SK-N-SH treated with all-trans-retinoic acid at 6 μM for 48 hours (cell line): ENCODE measurements at regions not wholly inside any gene's neighbourhood (a gene's known extent, or its start where the extent isn't known, plus 50 kb on each side); places are given as distances from the start of the nearest gene placed in this dataset.

Experiments
- ATAC-seq: fragments of 200-7000 bp; cut with Tn5 transposase; 3 replicates; pipeline ENCODE4 v1.9.1; 2020; ENCODE audit warnings: mild to moderate bottlenecking, moderate library complexity
- ARNTL ChIP-seq: fragments of 450-650 bp; formaldehyde crosslinking; IDR thresholded peaks from 2 replicates; pipeline ENCODE4 v1.5.0; 2020; ENCODE audit warnings: low read depth, mild to moderate bottlenecking, moderate library complexity, borderline replicate concordance
- BACH2 ChIP-seq: fragments of 250-450 bp; sonication (Bioruptor Pico); IDR thresholded peaks from 2 replicates; pipeline ENCODE4 v1.9.0; 2021; ENCODE audit warnings: mild to moderate bottlenecking, borderline replicate concordance
- CSDC2 ChIP-seq: fragments of 250-450 bp; sonication (Bioruptor Pico); IDR thresholded peaks from 2 replicates; pipeline ENCODE4 v1.5.0; 2020; ENCODE audit warnings: mild to moderate bottlenecking, moderate library complexity
- ESRRG ChIP-seq: fragments of 250-450 bp; sonication (Bioruptor Pico); IDR thresholded peaks from 2 replicates; pipeline ENCODE4 v1.6.1; 2021; ENCODE audit warnings: mild to moderate bottlenecking
- GLIS3 ChIP-seq: fragments of 250-450 bp; sonication (Bioruptor Pico); IDR thresholded peaks from 2 replicates; pipeline ENCODE4 v1.5.0; 2020; ENCODE audit warnings: mild to moderate bottlenecking, moderate library complexity
- ISL1 ChIP-seq: fragments of 250-450 bp; sonication (Bioruptor Pico); IDR thresholded peaks from 2 replicates; pipeline ENCODE4 v2.1.2; 2022; ENCODE audit warnings: mild to moderate bottlenecking, moderate library complexity
- OSR1 ChIP-seq: fragments of 250-450 bp; sonication (Bioruptor Pico); IDR thresholded peaks from 2 replicates; pipeline ENCODE4 v1.8.0; 2022; ENCODE audit warnings: moderate library complexity, mild to moderate bottlenecking, inconsistent platforms
- PPARA ChIP-seq: fragments of 250-450 bp; sonication (Bioruptor Pico); IDR thresholded peaks from 2 replicates; pipeline ENCODE4 v1.5.0; 2020; ENCODE audit warnings: mild to moderate bottlenecking, borderline replicate concordance
- RARB ChIP-seq: fragments of 250-450 bp; sonication (Bioruptor Pico); IDR thresholded peaks from 2 replicates; pipeline ENCODE4 v1.8.0; 2021; ENCODE audit warnings: mild to moderate bottlenecking, moderate library complexity
- SNAI2 ChIP-seq: fragments of 250-450 bp; sonication (Bioruptor Pico); IDR thresholded peaks from 2 replicates; pipeline ENCODE4 v1.5.0; 2020; ENCODE audit warnings: mild to moderate bottlenecking, moderate library complexity
- TCF4 ChIP-seq: fragments of 250-450 bp; sonication (Bioruptor Pico); IDR thresholded peaks from 2 replicates; pipeline ENCODE4 v1.8.0; 2021; ENCODE audit warnings: mild to moderate bottlenecking, moderate library complexity, borderline replicate concordance
- TOX ChIP-seq: fragments of 250-450 bp; sonication (Bioruptor Pico); IDR thresholded peaks from 2 replicates; pipeline ENCODE4 v1.8.0; 2021; ENCODE audit warnings: mild to moderate bottlenecking, moderate library complexity, borderline replicate concordance
- ZC3H10 ChIP-seq: fragments of 250-450 bp; sonication (Bioruptor Pico); IDR thresholded peaks from 2 replicates; pipeline ENCODE4 v1.5.1; 2021; ENCODE audit warnings: mild to moderate bottlenecking, moderate library complexity
- ZFP3 ChIP-seq: fragments of 250-450 bp; sonication (Bioruptor Pico); IDR thresholded peaks from 2 replicates; pipeline ENCODE4 v1.5.0; 2020; ENCODE audit warnings: mild to moderate bottlenecking, moderate library complexity
- ZFP30 ChIP-seq: fragments of 450-650 bp; formaldehyde crosslinking; IDR thresholded peaks from 2 replicates; pipeline ENCODE4 v1.5.0; 2022; ENCODE audit warnings: mild to moderate bottlenecking, moderate library complexity
- ZNF565 ChIP-seq: fragments of 450-650 bp; formaldehyde crosslinking; conservative IDR thresholded peaks from 2 replicates; pipeline ENCODE4 v1.5.0; 2020; ENCODE audit warnings: low read depth, mild to moderate bottlenecking, moderate library complexity
- ZNF70 ChIP-seq: fragments of 450-650 bp; formaldehyde crosslinking; IDR thresholded peaks from 2 replicates; pipeline ENCODE4 v1.5.0; 2020; ENCODE audit warnings: mild to moderate bottlenecking, moderate library complexity
- TF ChIP-seq, protein P1 (sequence below): fragments of 250-450 bp; sonication (Bioruptor Pico); IDR thresholded peaks from 2 replicates; pipeline ENCODE4 v1.8.0; 2021; ENCODE audit warnings: low read depth, mild to moderate bottlenecking, moderate library complexity, borderline replicate concordance
- TF ChIP-seq, protein P2 (sequence below): fragments of 250-450 bp; sonication (Bioruptor Pico); IDR thresholded peaks from 2 replicates; pipeline ENCODE4 v1.5.0; 2020; ENCODE audit warnings: mild to moderate bottlenecking, moderate library complexity
- TF ChIP-seq, protein P3 (sequence below): fragments of 250-450 bp; sonication (Bioruptor Pico); IDR thresholded peaks from 2 replicates; pipeline ENCODE4 v1.8.0; 2020; ENCODE audit warnings: mild to moderate bottlenecking, moderate library complexity, borderline replicate concordance
- TF ChIP-seq, protein P4 (sequence below): fragments of 250-450 bp; sonication (Bioruptor Pico); IDR thresholded peaks from 2 replicates; pipeline ENCODE4 v1.5.1; 2021; ENCODE audit warnings: mild to moderate bottlenecking, moderate library complexity

DNA sequence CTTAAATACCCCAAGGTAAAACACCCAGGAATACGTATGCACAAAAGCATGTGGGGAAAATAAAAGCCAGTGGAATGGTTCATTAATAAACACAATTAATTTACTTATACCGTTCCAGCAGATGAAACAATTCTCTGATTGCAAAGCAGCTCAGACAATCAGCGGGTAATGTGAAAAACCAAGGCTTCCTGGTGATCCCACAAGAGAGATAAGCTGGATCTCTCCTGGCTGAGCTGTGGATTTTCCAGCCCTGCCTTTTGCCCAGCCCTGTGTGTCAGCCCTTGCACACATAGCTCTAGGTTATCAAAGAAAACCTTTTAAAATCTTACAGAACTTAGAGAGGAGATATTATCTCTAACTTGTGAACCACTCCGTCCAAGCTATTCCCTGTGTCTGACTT is 1010.7 kb upstream of the AUTS2 start:
- TF ChIP-seq SNAI2 (CRISPR knock-in tag) = no peak
- ATAC-seq = no peak

DNA sequence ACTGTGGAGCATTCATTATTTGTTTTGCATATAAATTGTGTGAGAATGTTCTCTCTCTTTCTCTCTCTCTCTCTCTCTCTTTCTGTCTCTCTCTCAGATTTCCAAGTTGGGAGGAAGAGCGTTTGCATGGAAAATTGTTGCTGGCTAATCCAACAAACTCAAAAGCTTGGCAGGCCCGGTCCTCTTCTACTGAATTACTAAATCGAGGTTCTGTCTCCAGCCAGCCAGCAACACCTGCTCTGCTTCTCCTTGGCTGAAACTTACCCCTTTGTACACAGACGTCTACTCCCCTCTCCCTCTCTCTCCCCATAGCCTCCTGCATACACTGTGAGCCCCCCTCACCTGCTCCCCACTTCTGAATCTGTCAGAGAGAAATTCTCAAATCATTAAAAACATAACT is 996.4 kb upstream of the AUTS2 start:
- ATAC-seq = no peak
- no peak for TF ChIP-seq ESRRG
- no peak for TF ChIP-seq ZC3H10 (CRISPR knock-in tag)
- TF ChIP-seq ZNF565 (CRISPR knock-in tag) = no peak
- TF ChIP-seq CSDC2 (CRISPR knock-in tag) = no peak
- no peak for TF ChIP-seq ZFP30 (CRISPR knock-in tag)

DNA sequence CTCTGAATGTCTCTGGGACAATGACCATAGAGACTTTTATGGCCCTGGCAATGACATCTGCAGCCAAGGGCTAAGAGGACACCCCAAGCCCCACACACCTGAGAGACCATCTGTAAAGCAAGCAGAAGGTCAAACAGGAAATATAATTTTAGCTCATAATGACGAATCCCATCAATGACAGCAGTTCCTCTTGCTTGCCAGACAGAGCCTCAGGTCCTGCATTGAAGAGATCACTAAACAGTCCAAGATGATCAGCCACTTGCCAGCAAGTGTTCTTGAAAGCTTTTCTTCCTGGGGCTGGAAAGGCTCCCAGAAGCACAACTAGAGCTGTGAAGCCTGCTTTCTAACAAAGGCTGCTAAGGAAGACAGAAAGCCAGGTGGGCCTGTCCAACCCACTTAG is 993.7 kb upstream of the AUTS2 start:
- ATAC-seq = no peak
- TF ChIP-seq TOX (CRISPR knock-in tag) = no peak

DNA sequence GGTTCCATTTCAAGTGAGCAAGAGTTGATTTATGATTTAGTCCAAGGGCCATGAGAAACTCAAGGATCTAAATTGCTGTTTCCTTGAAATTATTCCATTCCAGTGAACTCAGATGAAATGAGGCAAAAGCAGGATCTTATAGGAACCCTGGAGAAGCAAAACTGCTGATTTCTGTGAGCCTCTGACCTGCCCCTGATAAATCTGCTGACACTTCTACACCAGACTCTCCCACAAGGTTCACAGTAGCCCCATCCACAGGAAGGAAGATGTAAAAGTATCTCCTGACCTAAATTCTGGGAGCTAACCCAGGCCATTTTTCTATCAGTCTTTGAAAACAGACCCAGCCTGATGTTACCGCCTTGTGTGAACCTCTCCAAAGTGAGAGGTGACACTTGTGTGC is 987.6 kb upstream of the AUTS2 start:
- ATAC-seq = no peak
- TF ChIP-seq ARNTL (CRISPR knock-in tag) (no peak), SNAI2 (CRISPR knock-in tag) (no peak), OSR1 (CRISPR knock-in tag) (no peak), RARB (CRISPR knock-in tag) (no peak), ZNF565 (CRISPR knock-in tag) (no peak), GLIS3 (no peak), ZNF70 (CRISPR knock-in tag) (no peak)
- TF ChIP-seq, protein P1, sequence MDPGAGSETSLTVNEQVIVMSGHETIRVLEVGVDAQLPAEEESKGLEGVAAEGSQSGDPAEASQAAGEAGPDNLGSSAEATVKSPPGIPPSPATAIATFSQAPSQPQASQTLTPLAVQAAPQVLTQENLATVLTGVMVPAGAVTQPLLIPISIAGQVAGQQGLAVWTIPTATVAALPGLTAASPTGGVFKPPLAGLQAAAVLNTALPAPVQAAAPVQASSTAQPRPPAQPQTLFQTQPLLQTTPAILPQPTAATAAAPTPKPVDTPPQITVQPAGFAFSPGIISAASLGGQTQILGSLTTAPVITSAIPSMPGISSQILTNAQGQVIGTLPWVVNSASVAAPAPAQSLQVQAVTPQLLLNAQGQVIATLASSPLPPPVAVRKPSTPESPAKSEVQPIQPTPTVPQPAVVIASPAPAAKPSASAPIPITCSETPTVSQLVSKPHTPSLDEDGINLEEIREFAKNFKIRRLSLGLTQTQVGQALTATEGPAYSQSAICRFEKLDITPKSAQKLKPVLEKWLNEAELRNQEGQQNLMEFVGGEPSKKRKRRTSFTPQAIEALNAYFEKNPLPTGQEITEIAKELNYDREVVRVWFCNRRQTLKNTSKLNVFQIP (CRISPR knock-in tag) = no peak
- TF ChIP-seq, protein P2, sequence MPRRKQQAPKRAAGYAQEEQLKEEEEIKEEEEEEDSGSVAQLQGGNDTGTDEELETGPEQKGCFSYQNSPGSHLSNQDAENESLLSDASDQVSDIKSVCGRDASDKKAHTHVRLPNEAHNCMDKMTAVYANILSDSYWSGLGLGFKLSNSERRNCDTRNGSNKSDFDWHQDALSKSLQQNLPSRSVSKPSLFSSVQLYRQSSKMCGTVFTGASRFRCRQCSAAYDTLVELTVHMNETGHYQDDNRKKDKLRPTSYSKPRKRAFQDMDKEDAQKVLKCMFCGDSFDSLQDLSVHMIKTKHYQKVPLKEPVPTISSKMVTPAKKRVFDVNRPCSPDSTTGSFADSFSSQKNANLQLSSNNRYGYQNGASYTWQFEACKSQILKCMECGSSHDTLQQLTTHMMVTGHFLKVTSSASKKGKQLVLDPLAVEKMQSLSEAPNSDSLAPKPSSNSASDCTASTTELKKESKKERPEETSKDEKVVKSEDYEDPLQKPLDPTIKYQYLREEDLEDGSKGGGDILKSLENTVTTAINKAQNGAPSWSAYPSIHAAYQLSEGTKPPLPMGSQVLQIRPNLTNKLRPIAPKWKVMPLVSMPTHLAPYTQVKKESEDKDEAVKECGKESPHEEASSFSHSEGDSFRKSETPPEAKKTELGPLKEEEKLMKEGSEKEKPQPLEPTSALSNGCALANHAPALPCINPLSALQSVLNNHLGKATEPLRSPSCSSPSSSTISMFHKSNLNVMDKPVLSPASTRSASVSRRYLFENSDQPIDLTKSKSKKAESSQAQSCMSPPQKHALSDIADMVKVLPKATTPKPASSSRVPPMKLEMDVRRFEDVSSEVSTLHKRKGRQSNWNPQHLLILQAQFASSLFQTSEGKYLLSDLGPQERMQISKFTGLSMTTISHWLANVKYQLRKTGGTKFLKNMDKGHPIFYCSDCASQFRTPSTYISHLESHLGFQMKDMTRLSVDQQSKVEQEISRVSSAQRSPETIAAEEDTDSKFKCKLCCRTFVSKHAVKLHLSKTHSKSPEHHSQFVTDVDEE (CRISPR knock-in tag) = no peak

DNA sequence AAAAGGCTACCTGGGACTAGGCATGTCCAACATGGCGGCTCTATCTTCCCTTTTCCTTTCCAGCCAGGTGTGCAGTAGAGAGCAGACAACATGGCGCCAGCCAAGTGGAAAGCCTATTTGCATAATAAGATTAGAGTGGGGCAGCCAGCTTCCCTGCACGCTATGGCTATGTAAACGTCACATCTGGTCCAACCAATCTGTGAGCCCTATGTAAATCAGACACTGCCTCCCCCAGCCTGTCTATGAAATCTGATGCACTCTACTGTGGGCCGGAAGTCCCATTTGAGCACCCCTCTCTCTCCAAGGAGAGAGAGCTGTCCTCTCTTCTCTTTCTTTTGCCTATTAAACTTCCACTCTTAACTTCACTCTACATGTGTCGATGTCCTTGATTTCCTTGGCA is 984.9 kb upstream of the AUTS2 start:
- peak; percentile 63 for ATAC-seq
- TF ChIP-seq ZFP3 (CRISPR knock-in tag) (no peak), TOX (CRISPR knock-in tag) (no peak), ISL1 (no peak), ESRRG (no peak), TCF4 (no peak), OSR1 (CRISPR knock-in tag) (no peak), ZNF70 (CRISPR knock-in tag) (no peak), SNAI2 (CRISPR knock-in tag) (no peak), ARNTL (CRISPR knock-in tag) (no peak), GLIS3 (no peak), CSDC2 (CRISPR knock-in tag) (no peak), BACH2 (CRISPR knock-in tag) (no peak), PPARA (CRISPR knock-in tag) (no peak), ZNF565 (CRISPR knock-in tag) (no peak)
- TF ChIP-seq, protein P3, sequence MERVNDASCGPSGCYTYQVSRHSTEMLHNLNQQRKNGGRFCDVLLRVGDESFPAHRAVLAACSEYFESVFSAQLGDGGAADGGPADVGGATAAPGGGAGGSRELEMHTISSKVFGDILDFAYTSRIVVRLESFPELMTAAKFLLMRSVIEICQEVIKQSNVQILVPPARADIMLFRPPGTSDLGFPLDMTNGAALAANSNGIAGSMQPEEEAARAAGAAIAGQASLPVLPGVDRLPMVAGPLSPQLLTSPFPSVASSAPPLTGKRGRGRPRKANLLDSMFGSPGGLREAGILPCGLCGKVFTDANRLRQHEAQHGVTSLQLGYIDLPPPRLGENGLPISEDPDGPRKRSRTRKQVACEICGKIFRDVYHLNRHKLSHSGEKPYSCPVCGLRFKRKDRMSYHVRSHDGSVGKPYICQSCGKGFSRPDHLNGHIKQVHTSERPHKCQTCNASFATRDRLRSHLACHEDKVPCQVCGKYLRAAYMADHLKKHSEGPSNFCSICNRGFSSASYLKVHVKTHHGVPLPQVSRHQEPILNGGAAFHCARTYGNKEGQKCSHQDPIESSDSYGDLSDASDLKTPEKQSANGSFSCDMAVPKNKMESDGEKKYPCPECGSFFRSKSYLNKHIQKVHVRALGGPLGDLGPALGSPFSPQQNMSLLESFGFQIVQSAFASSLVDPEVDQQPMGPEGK (CRISPR knock-in tag) = no peak
- TF ChIP-seq, protein P2 (CRISPR knock-in tag) = no peak
- TF ChIP-seq, protein P1 (CRISPR knock-in tag) = no peak
- TF ChIP-seq, protein P4, sequence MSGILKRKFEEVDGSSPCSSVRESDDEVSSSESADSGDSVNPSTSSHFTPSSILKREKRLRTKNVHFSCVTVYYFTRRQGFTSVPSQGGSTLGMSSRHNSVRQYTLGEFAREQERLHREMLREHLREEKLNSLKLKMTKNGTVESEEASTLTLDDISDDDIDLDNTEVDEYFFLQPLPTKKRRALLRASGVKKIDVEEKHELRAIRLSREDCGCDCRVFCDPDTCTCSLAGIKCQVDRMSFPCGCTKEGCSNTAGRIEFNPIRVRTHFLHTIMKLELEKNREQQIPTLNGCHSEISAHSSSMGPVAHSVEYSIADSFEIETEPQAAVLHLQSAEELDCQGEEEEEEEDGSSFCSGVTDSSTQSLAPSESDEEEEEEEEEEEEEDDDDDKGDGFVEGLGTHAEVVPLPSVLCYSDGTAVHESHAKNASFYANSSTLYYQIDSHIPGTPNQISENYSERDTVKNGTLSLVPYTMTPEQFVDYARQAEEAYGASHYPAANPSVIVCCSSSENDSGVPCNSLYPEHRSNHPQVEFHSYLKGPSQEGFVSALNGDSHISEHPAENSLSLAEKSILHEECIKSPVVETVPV (CRISPR knock-in tag) = no peak
